Stimulated activated CD4-positive, alpha-beta T cell treated with anti-CD3 and anti-CD28 coated beads, Interleukin-12 subunit alpha, Interleukin-12 subunit beta, amount 100 ng/mL, for 24 hours (primary cell): ENCODE measurements at regions not wholly inside any gene's neighbourhood (a gene's known extent, or its start where the extent isn't known, plus 50 kb on each side); places are given as distances from the start of the nearest gene placed in this dataset.

Experiments
- DNase-seq, 2 experiments: peaks; one replicate each; pipeline ENCODE4 v3.0.0-alpha.2; 2020; ENCODE audit warnings: low read depth in 2 of 2

GRCh38 chr21:35646606-35647005, 413.7 kb downstream of the SETD4 start:
- DNase-seq = no peak

DNA sequence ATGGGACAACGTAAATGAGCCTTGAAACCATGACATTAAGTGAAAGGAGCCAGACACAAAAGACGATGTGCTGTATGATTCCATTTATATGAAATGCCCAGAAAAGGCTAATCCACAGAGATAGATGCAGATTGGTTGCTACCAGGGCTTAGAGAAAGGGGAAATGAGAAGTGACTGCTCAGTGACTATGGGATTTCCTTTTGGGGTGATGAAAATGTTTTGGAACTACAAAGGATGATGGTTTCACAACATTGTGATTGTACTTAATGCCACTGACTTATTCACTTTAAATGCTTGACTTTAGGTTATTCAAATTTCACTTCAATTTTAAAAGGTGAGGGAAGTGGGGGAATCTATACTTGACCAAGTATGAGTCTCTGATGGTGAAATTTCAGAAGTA, 414.3 kb downstream of the SETD4 start:
- DNase-seq = no peak

DNA sequence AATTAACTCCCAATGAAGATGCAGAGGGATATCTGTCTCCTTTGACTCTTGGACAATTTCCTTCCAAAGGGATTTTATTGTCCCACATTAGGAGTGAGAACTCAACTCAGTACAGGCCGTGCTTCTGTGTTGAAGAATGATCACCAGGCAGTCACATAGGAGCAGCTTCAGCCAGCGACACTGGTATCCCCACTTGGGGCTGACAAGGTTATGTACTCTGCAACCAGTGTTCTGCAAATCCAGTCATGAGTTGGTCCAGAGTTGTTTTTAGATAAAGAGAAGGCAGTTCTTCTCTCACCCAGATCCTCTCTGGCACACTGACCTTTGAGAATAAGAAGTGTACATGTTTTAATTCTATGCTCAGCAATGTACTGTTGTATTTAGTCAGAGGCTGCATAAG, 415.8 kb downstream of the SETD4 start:
- no peak for DNase-seq

- DNase-seq = no peak
Observed at GRCh38 chr21:35643176-35643575, 417.1 kb downstream of the SETD4 start.

DNA sequence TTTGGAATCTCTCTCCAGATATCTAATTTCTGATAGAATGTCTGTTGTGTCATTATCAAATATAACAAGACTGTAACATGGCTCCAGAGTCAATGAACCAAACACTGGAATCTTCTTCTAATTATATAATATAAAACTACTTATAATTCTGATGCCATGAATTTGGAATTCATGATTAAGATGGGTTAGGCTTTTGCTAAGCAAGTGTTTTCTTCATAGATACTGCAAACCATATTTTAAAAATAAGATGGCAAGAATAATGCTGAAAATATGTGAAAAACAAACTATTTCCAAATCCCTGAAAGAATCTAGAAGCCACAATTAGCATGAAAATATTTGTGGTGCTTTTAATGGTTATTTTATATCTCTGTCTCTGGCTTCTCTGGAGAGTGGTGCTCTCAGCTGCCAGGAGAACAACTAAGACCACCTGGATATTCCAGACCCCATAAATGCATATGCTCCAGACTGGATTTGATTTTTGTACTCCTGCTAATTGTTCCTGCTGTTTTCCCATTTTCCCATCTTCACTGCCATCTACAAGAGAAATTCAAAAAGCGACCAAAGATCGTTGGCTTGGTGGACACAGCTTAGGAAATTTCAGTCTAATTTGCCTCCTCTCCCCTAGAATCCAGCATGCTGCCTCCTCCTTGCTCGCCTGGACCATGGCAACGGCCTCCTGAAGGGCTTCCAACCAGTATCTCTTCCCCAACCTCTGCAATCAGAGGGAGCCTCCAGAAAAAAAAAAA, 418.9 kb downstream of the SETD4 start:
- no peak for DNase-seq

DNA sequence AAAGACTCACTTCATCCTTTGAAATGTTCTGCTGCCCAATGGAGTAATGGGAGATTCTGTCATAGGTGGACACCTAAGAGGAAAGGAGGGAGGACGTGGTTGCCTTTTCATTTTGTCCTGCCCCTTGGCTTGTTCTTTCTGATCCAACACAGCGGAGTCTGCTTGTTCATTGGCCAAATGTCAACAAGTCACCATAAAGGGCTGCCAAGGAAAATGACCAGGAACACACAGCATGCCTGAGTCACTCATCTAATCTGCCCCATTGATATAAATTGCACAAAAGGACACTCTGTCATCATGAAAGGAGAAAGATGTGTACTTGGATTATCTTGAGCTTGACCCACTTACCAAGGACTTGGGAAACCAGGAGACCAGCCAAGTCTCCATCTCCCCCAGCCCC, 422.9 kb downstream of the SETD4 start:
- no peak for DNase-seq

- no peak for DNase-seq
Observed at GRCh38 chr21:35635994-35636393, 424.3 kb downstream of the SETD4 start.

- no peak for DNase-seq
Observed at GRCh38 chr21:35635261-35635660, 425.1 kb downstream of the SETD4 start.

DNA sequence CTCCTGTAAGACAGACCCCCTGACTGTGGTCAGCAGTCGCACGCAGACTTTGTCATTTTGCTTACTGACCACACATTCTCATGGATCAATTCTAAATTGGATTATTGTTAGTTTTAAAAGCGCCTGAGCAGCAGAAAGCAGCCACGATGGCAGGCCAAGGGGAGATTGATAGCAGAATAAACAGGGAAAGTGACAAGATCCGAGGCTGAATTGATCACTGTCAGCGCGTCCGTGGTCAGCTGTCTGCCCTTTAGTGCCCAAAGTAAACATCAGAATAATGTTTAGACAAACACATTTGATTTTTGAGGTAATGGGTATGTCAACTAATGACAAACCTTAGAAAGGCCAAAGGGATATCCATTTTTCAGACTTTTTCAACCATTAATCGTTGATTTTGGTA, 426.8 kb downstream of the SETD4 start:
- no peak for DNase-seq

GRCh38 chr21:35632711-35633110, 427.6 kb downstream of the SETD4 start:
- no peak for DNase-seq

- no peak for DNase-seq
Observed at GRCh38 chr21:35628316-35628715, 432.0 kb downstream of the SETD4 start.

DNA sequence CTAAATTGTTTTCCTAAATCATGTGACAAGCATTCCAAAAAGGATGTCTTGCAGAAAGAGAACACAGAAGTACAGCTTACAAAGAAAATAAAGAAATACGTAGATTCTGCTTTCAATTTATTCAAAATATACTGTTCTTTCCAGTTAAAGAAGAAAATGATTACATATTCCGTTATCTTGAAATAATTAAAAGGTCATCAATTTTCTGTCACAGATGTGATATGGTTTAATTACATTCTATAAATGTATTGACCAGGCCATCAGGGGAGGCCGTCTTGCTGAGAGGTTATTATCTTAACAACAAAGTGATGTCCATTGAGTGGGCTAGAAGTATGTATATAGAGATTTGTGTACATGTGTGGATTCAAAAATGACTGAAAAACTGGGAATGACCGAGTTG, 432.9 kb downstream of the SETD4 start:
- no peak for DNase-seq

DNA sequence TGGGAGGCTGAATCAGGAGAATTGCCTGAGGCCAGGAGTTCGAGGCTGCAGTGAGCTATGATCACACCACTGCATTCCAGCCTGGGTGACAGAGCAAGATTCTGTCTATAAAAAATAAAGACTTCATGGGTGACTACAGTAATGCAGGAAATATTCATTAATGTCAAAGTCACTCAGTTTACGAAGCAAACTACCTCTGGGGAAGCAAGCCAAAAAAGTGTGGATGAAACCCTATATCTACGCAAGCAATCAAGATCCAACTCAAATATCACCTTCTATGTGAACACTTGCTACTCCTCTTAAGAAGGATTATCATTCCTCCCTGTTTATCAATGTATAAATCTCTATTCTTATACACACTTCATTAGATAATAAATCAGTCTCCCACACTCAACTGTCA, 434.8 kb downstream of the SETD4 start:
- no peak for DNase-seq

DNA sequence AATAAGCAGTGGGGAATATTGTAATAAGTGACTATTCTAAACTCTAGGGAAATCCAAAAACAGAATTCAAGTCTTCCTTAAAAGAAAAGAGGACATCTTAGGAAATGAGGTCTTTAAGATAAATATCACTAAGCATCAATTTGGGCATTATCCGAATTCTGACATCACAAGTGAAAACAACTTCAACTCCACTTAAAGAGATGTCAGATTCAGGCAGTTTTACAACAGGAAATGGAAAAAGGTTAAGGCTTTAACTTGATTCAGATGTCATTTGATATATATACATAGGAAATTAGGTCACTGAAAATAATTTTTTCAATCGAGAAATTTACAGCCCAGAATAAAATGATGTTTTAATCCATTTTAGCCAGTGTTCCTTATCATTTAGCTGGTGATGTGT, 435.4 kb downstream of the SETD4 start:
- no peak for DNase-seq

DNA sequence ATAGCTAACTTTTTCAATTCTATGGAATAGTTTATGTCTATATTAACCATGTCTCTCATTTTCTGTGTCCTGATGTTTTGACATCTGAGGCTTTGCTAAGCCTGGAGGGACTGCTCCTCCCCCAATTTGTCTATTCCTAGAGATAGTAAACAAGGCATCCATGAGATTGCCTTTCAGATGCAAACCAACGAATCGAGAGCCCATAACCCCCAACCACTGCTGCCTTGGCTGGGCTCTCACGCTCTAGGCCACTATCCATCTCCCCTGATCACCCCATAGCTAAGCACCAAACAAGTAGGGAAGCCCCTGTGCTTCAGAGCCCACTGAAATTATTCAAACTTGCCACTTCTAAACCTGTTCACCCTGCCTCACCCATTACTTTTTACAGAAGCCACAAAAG, 437.7 kb downstream of the SETD4 start:
- DNase-seq = no peak

DNA sequence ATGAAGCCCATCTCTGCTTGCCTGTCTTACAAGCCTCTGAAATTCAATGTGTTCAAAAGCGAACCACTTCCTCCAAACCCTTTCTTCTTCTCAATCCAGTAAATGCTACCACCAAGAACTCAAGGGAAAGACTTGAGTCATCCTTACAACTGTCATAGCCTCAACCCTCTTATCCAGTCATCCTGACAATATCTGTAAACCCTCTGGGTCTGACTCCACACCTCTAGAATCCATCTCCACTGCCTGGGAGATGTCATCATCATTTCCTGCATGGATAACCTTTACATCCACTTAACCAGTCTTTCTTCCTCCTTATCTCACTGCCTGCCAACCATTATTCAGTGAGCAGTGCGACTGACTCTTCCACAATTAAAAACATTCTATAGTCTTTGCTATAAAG, 441.1 kb downstream of the SETD4 start:
- DNase-seq = no peak

DNA sequence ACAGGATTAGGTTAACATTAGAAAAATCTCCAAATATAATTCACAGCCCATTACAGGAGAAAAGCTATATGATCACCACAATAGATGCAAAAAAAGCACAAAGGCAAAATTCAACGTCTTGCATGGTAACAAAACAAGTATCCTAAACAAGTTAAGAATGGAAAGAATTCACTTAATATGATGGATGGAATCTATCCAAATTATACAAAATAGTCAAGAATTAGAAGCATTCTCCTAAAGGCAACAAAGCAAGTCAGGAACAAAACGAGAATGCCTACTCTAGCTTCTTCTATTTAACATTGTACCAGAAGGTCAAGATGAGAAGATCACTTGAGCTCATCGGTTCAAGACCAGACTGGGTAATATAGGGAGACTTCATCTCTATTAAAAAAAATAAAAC, 442.8 kb downstream of the SETD4 start:
- no peak for DNase-seq

- no peak for DNase-seq
Observed at GRCh38 chr21:35616090-35616489, 444.2 kb downstream of the SETD4 start.

DNA sequence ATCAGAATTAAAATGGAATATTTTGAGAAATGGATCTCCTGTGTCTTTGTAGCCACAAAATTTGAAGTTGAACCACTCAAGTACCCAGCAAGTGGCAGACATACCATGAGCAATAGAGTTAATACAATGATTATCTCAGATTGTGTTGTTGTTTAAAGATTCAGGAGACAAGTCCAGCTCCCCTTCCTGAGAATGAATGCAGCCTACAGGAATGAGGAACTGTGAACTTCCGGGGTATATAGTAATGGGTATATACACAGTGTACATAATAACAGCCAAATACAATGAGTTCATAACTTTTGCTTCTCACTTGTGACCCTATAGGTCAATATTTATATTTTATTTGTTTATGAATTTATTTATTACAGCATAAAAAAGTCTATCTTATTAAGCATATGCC, 445.0 kb downstream of the SETD4 start:
- DNase-seq = no peak

GRCh38 chr21:35614396-35614921, 445.9 kb downstream of the SETD4 start:
- no peak for DNase-seq

GRCh38 chr21:35611708-35612132, 448.6 kb downstream of the SETD4 start:
- DNase-seq = no peak

DNA sequence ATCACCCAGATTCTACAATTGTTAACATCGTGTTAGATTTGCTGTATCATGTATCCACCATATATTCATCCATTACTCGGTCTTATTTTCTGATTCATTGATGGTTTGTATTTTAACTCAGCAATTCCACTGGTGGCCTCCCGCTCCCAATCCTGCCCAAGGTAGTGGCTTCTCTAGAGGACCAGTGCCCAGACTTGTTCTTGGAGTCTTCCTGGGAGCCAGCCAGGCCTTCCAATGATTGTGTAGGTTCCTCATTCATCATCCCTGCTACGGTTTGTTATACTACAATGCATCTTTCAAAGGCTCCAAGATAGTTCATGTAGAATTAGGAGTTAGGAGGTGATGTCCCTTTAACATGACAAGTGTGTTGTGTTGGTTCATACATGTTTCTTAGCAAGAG, 451.1 kb downstream of the SETD4 start:
- no peak for DNase-seq

DNA sequence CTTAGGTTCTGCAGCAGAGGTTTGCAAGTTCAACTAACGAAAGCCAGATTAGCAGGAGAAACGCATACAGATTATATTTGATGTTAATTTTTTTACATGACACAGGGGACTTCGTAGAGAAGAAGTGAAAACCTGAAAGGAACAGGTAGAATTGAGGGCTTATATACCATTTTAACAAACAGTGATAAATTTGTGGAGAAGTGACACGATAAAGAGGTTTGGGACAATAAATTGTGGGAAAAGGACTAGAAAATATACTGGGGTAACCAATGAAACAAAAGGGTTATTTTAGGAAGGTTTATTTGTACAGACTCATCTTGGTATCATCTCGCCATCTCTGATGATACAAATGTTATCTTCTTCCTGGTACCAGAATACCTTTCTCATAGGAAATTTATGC, 452.9 kb downstream of the SETD4 start:
- DNase-seq = no peak

DNA sequence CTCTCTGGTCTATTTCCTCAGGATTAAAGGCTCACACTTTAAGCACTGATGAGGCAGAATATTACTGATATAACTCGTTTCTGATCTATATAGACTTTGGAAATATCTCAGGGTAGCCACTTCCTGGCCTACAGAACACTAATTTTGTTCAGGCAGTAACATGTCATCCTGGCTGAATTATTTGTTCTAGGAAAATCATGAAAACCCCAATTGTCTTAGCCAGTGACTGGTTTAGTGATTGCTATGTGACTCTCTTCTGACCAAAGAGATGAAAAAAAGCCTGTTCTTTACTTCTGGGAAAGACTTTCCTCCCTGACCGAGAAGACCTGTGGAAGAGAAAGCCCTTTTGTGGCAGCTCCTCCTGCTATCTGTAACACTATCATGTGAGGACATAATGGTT, 453.7 kb downstream of the SETD4 start:
- no peak for DNase-seq
